ENCODE measurements at regions not wholly inside any gene's neighbourhood (a gene's known extent, or its start where the extent isn't known, plus 50 kb on each side); places are given as distances from the start of the nearest gene placed in this dataset.
"Not testable (repeated sequence)": the region's sequence is repeated elsewhere in the genome, so short reads cannot be mapped to it uniquely, and the experiment has no call there.

GRCh38 chr5:158226496-158226895 is 367.6 kb upstream of the CLINT1 start:
- in situ Hi-C loops (cut with MboI; ENCODE audit: low sequenced_read_pairs) = no loop called here

- in situ Hi-C loops (cut with MboI; ENCODE audit: low sequenced_read_pairs) = no loop called here
These were observed 365.3 kb upstream of the CLINT1 start for GRCh38 chr5:158224253-158224652.

- in situ Hi-C loops (cut with MboI; ENCODE audit: low sequenced_read_pairs) = no loop called here
These were observed 364.2 kb upstream of the CLINT1 start for GRCh38 chr5:158223054-158223600.

- in situ Hi-C loops (cut with MboI; ENCODE audit: low sequenced_read_pairs) = no loop called here
These were observed 354.0 kb upstream of the CLINT1 start for GRCh38 chr5:158212917-158213316.

- in situ Hi-C loops (cut with MboI; ENCODE audit: low sequenced_read_pairs) = no loop called here
These were observed 353.3 kb upstream of the CLINT1 start for GRCh38 chr5:158212237-158212636.

GRCh38 chr5:158209219-158209908 is 350.4 kb upstream of the CLINT1 start:
- in situ Hi-C loops (cut with MboI; ENCODE audit: low sequenced_read_pairs) = no loop called here

- in situ Hi-C loops (cut with MboI; ENCODE audit: low sequenced_read_pairs) = no loop called here
These were observed 348.8 kb upstream of the CLINT1 start for GRCh38 chr5:158207733-158208132.

- in situ Hi-C loops (cut with MboI; ENCODE audit: low sequenced_read_pairs) = no loop called here
These were observed 347.0 kb upstream of the CLINT1 start for GRCh38 chr5:158205992-158206391.

- in situ Hi-C loops (cut with MboI; ENCODE audit: low sequenced_read_pairs) = no loop called here
These were observed 344.3 kb upstream of the CLINT1 start for GRCh38 chr5:158203261-158203660.

- in situ Hi-C loops (cut with MboI; ENCODE audit: low sequenced_read_pairs) = no loop called here
These were observed 343.9 kb upstream of the CLINT1 start for GRCh38 chr5:158202801-158203200.

- in situ Hi-C loops (cut with MboI; ENCODE audit: low sequenced_read_pairs) = no loop called here
These were observed 341.7 kb upstream of the CLINT1 start for GRCh38 chr5:158200619-158201018.

- in situ Hi-C loops (cut with MboI; ENCODE audit: low sequenced_read_pairs) = no loop called here
These were observed 339.7 kb upstream of the CLINT1 start for GRCh38 chr5:158198636-158199035.

- in situ Hi-C loops (cut with MboI; ENCODE audit: low sequenced_read_pairs) = no loop called here
These were observed 336.7 kb upstream of the CLINT1 start for GRCh38 chr5:158195416-158196210.

- in situ Hi-C loops (cut with MboI; ENCODE audit: low sequenced_read_pairs) = no loop called here
These were observed 335.6 kb upstream of the CLINT1 start for GRCh38 chr5:158194561-158194976.

- in situ Hi-C loops (cut with MboI; ENCODE audit: low sequenced_read_pairs) = not testable (repeated sequence)
These were observed 334.4 kb upstream of the CLINT1 start for GRCh38 chr5:158193395-158193794.

GRCh38 chr5:158180407-158180806 is 321.5 kb upstream of the CLINT1 start:
- in situ Hi-C loops (cut with MboI; ENCODE audit: low sequenced_read_pairs) = no loop called here

GRCh38 chr5:158179271-158179670 is 320.3 kb upstream of the CLINT1 start:
- in situ Hi-C loops (cut with MboI; ENCODE audit: low sequenced_read_pairs) = no loop called here

GRCh38 chr5:158178535-158178934 is 319.6 kb upstream of the CLINT1 start:
- in situ Hi-C loops (cut with MboI; ENCODE audit: low sequenced_read_pairs) = no loop called here

- in situ Hi-C loops (cut with MboI; ENCODE audit: low sequenced_read_pairs) = no loop called here
These were observed 318.2 kb upstream of the CLINT1 start for GRCh38 chr5:158177146-158177545.

GRCh38 chr5:158175934-158176481 is 317.1 kb upstream of the CLINT1 start:
- in situ Hi-C loops (cut with MboI; ENCODE audit: low sequenced_read_pairs) = no loop called here

Measured in HL-60/S4 treated with phorbol 12-myristate 13-acetate at 8.2 ng/mL for 4 days and 3 days (cell line).